HG02884 (cell line): ENCODE measurements at regions not wholly inside any gene's neighbourhood (a gene's known extent, or its start where the extent isn't known, plus 50 kb on each side); places are given as distances from the start of the nearest gene placed in this dataset.
"Not testable (repeated sequence)": the region's sequence is repeated elsewhere in the genome, so short reads cannot be mapped to it uniquely, and the experiment has no call there.

Source experiments
- ATAC-seq: cut with Tn5 transposase; IDR thresholded peaks from one replicate; pipeline ENCODE4 v1.9.1; 2021; ENCODE audit warnings: mild to moderate bottlenecking, moderate library complexity; ENCODE audit not compliant: unreplicated experiment

DNA sequence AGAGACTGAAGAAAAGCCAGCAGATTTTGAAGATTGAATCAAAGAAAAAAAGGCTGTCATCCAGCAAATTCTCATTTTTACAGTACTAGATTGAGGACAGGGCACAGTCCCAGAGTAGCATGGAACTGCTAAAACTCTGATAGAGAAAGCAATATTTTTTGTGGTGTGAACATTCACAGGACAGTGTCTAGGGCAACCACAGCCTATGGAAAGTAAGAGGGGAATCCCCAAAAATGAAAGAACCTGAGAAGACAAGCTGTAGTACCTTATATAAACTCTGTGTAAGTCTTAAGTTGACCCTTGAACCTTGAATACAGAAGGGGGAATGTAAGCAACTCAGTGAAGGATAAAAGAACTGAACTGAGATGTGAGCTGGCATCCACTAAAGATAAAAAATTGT, 540.3 kb downstream of the HINT1 start:
- ATAC-seq = no peak

DNA sequence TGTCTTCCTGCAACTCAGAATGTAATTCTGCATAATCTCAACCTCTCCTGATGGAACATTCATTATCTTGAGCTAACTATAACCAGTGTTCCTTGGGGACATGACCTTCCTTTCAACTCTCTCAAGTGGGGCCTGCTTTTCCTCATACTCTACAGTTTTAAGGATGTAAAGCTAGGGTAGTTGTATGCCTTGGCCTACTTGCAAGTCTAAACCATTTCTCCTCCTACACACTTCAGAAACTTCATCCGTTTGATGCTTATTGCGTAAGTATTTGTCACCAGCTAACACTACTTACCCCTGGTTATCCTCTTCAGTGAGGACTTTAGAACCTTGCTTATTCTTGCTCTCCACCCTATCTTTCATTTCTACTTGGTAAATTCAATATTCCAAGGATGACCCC, 548.9 kb downstream of the HINT1 start:
- no peak for ATAC-seq

DNA sequence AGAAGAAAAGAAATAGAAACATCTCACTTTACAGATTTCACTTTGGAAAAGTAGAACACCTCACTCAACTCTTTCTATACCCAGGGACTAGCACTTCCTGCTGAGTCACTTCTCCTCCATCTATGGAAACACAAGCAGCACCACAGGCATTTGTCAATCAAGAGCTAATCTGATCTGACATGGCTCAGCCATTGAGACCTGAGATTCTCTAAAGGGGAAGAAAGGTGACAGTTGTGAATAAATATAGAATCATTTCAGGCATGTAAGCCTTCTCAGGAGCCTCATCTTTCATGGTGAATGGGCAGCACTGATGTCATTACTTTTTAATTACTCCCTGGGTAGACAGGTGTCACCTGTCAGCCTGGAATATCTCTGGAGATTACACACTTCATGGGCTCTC, 559.8 kb downstream of the HINT1 start:
- no peak for ATAC-seq

DNA sequence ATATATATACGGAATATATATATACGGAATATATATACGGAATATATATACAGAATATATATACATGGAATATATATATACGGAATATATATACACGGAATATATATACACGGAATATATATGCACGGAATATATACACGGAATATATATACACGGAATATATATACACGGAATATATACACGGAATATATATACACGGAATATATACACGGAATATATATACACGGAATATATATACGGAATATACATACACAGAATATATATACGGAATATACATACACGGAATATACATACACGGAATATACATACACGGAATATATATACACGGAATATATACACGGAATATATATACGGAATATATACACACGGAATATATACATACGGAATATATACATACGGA, 568.4 kb downstream of the HINT1 start:
- not testable (repeated sequence) for ATAC-seq

DNA sequence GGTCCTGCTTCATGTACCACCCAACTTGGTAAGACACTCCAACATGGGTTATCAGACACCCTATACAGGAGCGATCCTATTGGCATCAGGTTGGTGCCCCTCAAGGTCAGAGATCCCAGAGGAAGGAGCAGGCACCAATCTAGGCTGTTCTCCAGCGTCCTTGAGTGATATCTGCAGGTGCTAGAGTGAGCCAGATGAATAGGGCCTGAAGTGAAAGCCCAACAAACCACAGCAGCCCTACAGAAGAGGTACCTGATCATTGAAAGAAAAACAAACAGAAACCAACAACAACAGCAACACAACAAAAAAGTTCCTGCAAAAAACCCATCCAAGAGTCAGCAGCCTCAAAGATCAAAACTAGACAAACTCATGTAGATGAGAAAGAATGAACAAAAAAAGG, 584.8 kb downstream of the HINT1 start:
- ATAC-seq = no peak

GRCh38 chr5:130578354-130578753, 586.7 kb downstream of the HINT1 start:
- ATAC-seq = no peak

DNA sequence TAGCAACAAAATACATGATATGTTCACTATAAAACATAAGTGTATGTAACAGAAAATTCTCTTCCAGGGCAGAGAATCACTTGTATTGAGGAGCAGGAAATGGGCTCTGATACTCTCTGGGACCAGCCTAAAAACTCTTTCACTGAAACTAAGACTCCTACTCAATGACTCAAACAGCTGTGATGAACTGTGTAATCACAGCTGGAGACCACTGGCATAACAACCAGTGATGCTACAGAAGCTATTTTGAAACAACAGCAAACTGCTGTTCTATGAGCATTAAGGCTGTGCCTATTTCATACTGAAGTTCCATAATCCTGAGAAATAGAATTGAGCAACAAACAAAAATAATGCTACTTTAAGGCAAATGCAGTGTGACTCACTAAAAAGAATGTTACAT, 594.0 kb downstream of the HINT1 start:
- no peak for ATAC-seq

DNA sequence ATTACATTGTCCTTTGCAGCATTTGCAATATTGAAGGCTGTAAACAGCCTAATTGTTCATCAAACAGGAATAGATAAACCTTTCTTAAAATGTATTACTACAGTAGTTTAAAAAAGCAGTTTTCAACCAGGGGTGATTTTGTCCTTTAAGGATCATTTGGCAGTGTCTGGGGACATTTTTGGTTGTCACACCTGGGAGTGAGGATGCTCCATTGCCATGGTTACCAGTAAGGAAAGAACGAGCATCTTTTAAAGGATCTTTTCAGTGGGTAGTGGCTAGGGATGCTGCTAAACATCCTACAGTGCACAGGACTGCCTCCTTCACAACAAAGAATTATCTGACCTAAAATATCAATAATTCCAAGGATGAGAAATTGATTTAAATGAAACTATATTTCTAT, 596.3 kb downstream of the HINT1 start:
- ATAC-seq = no peak

GRCh38 chr5:130555429-130555828, 609.6 kb downstream of the HINT1 start:
- no peak for ATAC-seq

GRCh38 chr5:130550562-130550928, 614.5 kb downstream of the HINT1 start:
- ATAC-seq = no peak

- ATAC-seq = no peak
These were observed 615.0 kb downstream of the HINT1 start for GRCh38 chr5:130549884-130550561.

DNA sequence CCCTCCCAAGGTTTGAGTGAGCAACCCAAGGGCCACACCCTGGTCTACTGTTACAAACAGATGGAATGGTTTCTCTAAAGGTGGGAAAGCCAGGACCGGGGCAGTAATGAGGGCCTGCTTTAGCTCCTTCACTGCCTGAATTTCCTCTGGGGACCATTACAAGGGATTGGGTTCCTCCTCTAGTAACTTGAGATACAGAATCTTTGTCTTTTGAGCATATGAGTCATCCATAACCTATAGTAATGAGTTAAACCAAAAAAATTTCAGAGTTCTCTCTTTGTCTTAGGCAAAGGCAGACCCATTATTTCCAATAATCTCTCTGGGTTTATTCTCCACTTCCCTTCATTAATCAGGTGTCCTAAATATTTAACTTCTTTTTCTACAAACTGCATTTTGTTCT, 618.8 kb downstream of the HINT1 start:
- no peak for ATAC-seq

- no peak for ATAC-seq
These were observed 619.8 kb downstream of the HINT1 start for GRCh38 chr5:130545291-130545690.

GRCh38 chr5:130541617-130542221, 623.3 kb downstream of the HINT1 start:
- ATAC-seq = no peak

DNA sequence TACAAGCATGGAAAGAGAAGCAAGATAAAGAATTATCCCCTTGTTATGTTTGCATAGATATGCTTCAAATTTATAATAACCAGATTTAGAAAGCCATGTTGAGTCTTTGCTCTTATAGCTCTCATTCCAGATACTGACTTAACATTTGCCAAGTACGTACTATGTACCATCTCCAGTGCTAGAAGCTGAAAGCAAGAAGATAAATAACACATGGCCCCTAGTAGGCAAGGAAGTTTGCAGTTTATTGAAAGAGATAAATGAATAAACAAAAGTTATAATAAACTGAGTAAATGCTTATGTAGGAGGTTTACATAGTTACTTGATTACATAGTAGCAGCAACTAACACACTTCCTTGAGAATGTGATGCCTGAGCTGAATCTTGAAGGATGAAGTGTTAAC, 628.4 kb downstream of the HINT1 start:
- ATAC-seq = no peak

DNA sequence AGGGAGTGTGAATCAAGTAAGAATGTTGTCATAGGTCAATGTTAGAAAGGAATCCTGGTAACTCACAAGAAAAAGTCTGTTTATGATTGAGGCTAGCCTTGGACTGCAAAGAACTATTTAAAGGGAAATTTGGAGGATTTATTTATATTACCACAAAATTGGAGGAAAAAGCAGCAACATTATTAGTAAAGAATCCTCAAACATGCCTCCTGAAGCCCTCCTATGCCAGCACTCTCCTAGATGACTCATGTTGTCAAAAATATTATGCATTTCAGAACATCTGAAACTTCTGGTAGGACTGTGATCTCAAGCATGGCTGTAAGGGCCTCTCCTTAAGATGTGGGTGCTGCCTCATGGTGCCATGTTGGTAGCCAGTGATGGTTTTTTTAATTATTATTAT, 628.5 kb downstream of the CHSY3 start:
- ATAC-seq = no peak

- ATAC-seq = no peak
These were observed 625.5 kb downstream of the CHSY3 start for GRCh38 chr5:130529511-130530485.

DNA sequence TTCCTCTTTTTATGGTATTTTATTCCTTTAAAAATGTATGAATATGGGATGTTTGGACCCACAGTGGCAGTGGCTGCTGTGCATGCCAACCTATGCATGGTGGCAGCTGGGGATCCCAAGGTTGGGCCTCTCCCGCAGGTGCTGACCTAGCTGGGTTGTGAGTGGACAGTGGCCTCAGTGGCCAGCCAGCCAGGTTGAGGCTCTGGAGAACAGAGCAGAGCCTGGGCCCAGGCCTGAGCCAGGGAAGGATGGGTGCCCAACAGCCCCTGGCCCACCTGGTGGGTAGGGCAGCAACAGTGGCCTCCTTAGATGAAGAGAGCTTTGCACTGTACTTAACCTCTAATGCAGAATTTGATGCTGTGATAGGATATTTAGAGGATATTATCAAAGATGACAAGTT, 624.8 kb downstream of the CHSY3 start:
- no peak for ATAC-seq

DNA sequence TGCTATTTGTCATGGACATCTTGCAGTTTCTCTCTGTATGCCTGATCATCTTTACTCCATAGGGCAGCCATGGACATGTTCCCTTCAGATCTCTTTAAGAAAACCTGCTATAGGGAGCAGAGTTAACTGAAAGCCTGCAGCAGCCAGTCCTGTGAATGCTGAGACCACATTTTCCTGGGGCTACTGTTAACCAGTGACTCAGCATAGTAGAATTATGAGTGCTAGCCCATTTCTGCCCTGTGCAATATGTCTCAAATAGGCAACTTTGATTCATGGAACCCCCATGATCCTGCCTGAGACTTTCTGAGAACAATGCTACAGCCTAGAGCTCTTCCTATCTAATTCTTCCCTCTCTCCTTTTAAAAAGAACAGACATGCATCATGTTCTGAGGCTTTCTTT, 624.2 kb downstream of the CHSY3 start:
- ATAC-seq = no peak

DNA sequence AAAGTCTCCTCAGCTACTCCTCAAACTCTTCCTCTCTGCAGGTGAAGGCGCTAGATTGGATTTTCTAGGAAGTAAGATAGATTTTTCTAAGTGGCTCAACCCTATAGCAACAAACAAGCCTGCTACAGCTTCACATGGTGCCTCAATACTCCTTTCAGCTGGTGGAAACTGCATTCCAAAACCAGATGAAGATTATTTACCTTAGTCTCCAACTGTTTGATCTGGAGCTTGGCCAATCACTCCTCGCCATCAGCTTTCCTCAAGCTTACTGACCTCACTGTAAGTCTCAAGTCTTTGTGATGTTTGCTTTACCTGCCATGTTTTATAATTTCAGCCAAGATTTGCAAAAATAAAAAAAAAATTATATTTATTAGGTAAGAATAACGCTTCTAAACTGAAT, 622.4 kb downstream of the CHSY3 start:
- no peak for ATAC-seq

- no peak for ATAC-seq
These were observed 615.9 kb downstream of the CHSY3 start for GRCh38 chr5:130520211-130520610.
